SK-N-SH (cell line): ENCODE measurements at regions not wholly inside any gene's neighbourhood (a gene's known extent, or its start where the extent isn't known, plus 50 kb on each side); places are given as distances from the start of the nearest gene placed in this dataset.

Source experiments
- CTCF ChIA-PET: fragments of 300-600, 350-600 bp; formaldehyde crosslinking; extraction: SDS; loops from one replicate; lab custom pipeline; 2021; lab: Yijun Ruan, JAX
- POLR2A ChIA-PET: fragments of 350-600 bp; sonication (Branson Sonifier 250); formaldehyde crosslinking; extraction: SDS; loops from one replicate; lab custom pipeline; 2020; ENCODE audit warnings: antibody characterized with exemption, inconsistent platforms; lab: Yijun Ruan, JAX
- DNase-seq: peaks from one replicate; pipeline ENCODE4 v3.0.0; 2012
- H2AFZ ChIP-seq: fragments of 200-600 bp; sonication (generic); 2 replicates; pipeline ENCODE4 v1.8.1; 2016; ENCODE audit warnings: antibody characterized with exemption, mild to moderate bottlenecking, low read depth
- H3F3A ChIP-seq: fragments of 200-600 bp; sonication (generic); replicated peaks from 2 replicates; pipeline ENCODE3; 2016; ENCODE audit warnings: antibody characterized with exemption, mild to moderate bottlenecking; ENCODE audit not compliant: insufficient read depth
- H3K27ac ChIP-seq, 2 experiments: fragments of 200-500 bp in 1 of 2; fragments of 200-600 bp in 1 of 2; sonication (Bioruptor generic) in 1 of 2; sonication (generic), shearing (Covaris generic) in 1 of 2; 2 replicates each; pipeline versions ENCODE4 v1.5.1 to v1.6.1; 2014 to 2016; ENCODE audit warnings: low read depth in 2 of 2, inconsistent platforms in 1 of 2, low read length in 1 of 2, mild to moderate bottlenecking in 1 of 2, mixed read lengths in 1 of 2
- H3K27me3 ChIP-seq: fragments of 200-600 bp; sonication (generic), shearing (Covaris generic); 2 replicates; pipeline ENCODE4 v1.6.1; 2016; ENCODE audit warnings: mixed run types; ENCODE audit not compliant: insufficient read depth
- H3K36me3 ChIP-seq, 2 experiments: fragments of 200-500 bp in 1 of 2; fragments of 200-600 bp in 1 of 2; sonication (Bioruptor generic) in 1 of 2; sonication (generic) in 1 of 2; replicated peaks in 1 of 2; 2 replicates each; pipeline versions ENCODE3 to v1.5.1; 2014 to 2016; ENCODE audit warnings: low read length in 1 of 2, mild to moderate bottlenecking in 1 of 2; ENCODE audit not compliant: insufficient read depth in 2 of 2, control insufficient read depth in 1 of 2
- H3K4me1 ChIP-seq, 2 experiments: fragments of 200-500 bp in 1 of 2; fragments of 200-600 bp in 1 of 2; sonication (Bioruptor generic) in 1 of 2; sonication (generic), shearing (Covaris generic) in 1 of 2; 2 replicates each; pipeline versions ENCODE4 v1.5.1 to v1.6.1; 2014 to 2016; ENCODE audit warnings: low read depth in 1 of 2, low read length in 1 of 2, mixed run types in 1 of 2; ENCODE audit not compliant: insufficient read depth in 2 of 2, control insufficient read depth in 1 of 2
- H3K4me2 ChIP-seq: fragments of 200-600 bp; sonication (generic), shearing (Covaris generic); 2 replicates; pipeline ENCODE4 v1.6.1; 2017; ENCODE audit warnings: mixed run types
- H3K4me3 ChIP-seq, 2 experiments: fragments of 200-500 bp in 1 of 2; fragments of 200-600 bp in 1 of 2; sonication (Bioruptor generic) in 1 of 2; sonication (generic), shearing (Covaris generic) in 1 of 2; 2 replicates each; pipeline versions ENCODE4 v1.5.1 to v1.8.1; 2014 to 2016; ENCODE audit warnings: low read depth in 2 of 2, inconsistent platforms in 1 of 2, low read length in 1 of 2, mild to moderate bottlenecking in 1 of 2, mixed read lengths in 1 of 2, moderate library complexity in 1 of 2
- H3K79me2 ChIP-seq: fragments of 200-600 bp; sonication (generic); 2 replicates; pipeline ENCODE4 v1.8.1; 2017; ENCODE audit warnings: mild to moderate bottlenecking; ENCODE audit not compliant: insufficient read depth
- H3K9ac ChIP-seq: fragments of 200-600 bp; sonication (generic); 2 replicates; pipeline ENCODE4 v1.6.1; 2017; ENCODE audit warnings: mixed run types
- H3K9me2 ChIP-seq: fragments of 200-600 bp; sonication (generic); 2 replicates; pipeline ENCODE4 v1.6.1; 2017; ENCODE audit warnings: mixed run types
- H3K9me3 ChIP-seq: fragments of 200-600 bp; sonication (generic); 2 replicates; pipeline ENCODE4 v1.6.1; 2017; ENCODE audit warnings: mixed run types, mild to moderate bottlenecking, moderate library complexity
- H4K20me1 ChIP-seq: fragments of 200-600 bp; sonication (generic); 2 replicates; pipeline ENCODE4 v1.6.1; 2017; ENCODE audit warnings: mild to moderate bottlenecking, mixed run types; ENCODE audit not compliant: insufficient read depth
- CHD2 ChIP-seq: fragments of 150-350 bp; IDR thresholded peaks from 2 replicates; pipeline ENCODE4 v1.6.1; 2018; ENCODE audit warnings: low read length; ENCODE audit not compliant: partially characterized antibody
- ELF1 ChIP-seq: IDR thresholded peaks from 2 replicates; pipeline ENCODE4 v1.4.0; 2012
- FOSL2 ChIP-seq: IDR thresholded peaks from 2 replicates; pipeline ENCODE4 v1.4.0; 2012; ENCODE audit warnings: low read depth, mild to moderate bottlenecking, moderate library complexity, borderline replicate concordance
- FOXJ3 ChIP-seq: sonication (generic); formaldehyde crosslinking; IDR thresholded peaks from 2 replicates; pipeline ENCODE4 v1.5.1; 2020; ENCODE audit warnings: mild to moderate bottlenecking, missing genetic modification reagents
- GATA2 ChIP-seq: sonication (generic); formaldehyde crosslinking; IDR thresholded peaks from 2 replicates; pipeline ENCODE4 v1.5.0; 2020; ENCODE audit warnings: mild to moderate bottlenecking, missing genetic modification reagents
- IRF3 ChIP-seq: fragments of 150-350 bp; IDR thresholded peaks from 2 replicates; pipeline ENCODE4 v1.6.1; 2016; ENCODE audit warnings: mild to moderate bottlenecking, low read depth, low read length
- JUND ChIP-seq: IDR thresholded peaks from 2 replicates; pipeline ENCODE4 v1.4.0; 2012
- MAX ChIP-seq: IDR thresholded peaks from 2 replicates; pipeline ENCODE4 v1.4.0; 2012; ENCODE audit warnings: low read depth
- MEF2A ChIP-seq: IDR thresholded peaks from 2 replicates; pipeline ENCODE4 v1.4.0; 2012; ENCODE audit warnings: low read depth, borderline replicate concordance
- NRF1 ChIP-seq: IDR thresholded peaks from 2 replicates; pipeline ENCODE4 v1.6.1; 2012; ENCODE audit warnings: low read depth, mild to moderate bottlenecking, low read length
- RFX5 ChIP-seq: IDR thresholded peaks from 2 replicates; pipeline ENCODE4 v1.6.1; 2012; ENCODE audit warnings: mild to moderate bottlenecking, improper control_type of control experiment, low read length
- RXRA ChIP-seq: IDR thresholded peaks from 2 replicates; pipeline ENCODE4 v1.4.0; 2012; ENCODE audit warnings: low read depth, mild to moderate bottlenecking, borderline replicate concordance
- SMC3 ChIP-seq: IDR thresholded peaks from 2 replicates; pipeline ENCODE4 v1.6.1; 2012; ENCODE audit warnings: low read depth, low read length, improper control_type of control experiment
- TCF12 ChIP-seq: IDR thresholded peaks from 2 replicates; pipeline ENCODE4 v1.4.0; 2012
- TEAD4 ChIP-seq: IDR thresholded peaks from 2 replicates; pipeline ENCODE4 v1.4.0; 2012; ENCODE audit warnings: mild to moderate bottlenecking, borderline replicate concordance; ENCODE audit not compliant: insufficient read depth
- YY1 ChIP-seq: IDR thresholded peaks from 2 replicates; pipeline ENCODE4 v1.4.0; 2012; ENCODE audit warnings: low read depth, mild to moderate bottlenecking
- WGBS: methylation state at CpG from one replicate; pipeline ENCODE4 v1.1.6; 2017; ENCODE audit warnings: low lambda C conversion rate; 5-methylcytosine and 5-hydroxymethylcytosine counted together
- TF ChIP-seq, protein P1 (sequence below): IDR thresholded peaks from 2 replicates; pipeline ENCODE4 v1.4.0; 2012; ENCODE audit warnings: low read depth, borderline replicate concordance
- TF ChIP-seq, protein P2 (sequence below): IDR thresholded peaks from 2 replicates; pipeline ENCODE4 v1.6.1; 2012; ENCODE audit warnings: mild to moderate bottlenecking, low read depth, low read length, moderate library complexity
- TF ChIP-seq, protein P3 (sequence below): fragments of 150-350 bp; IDR thresholded peaks from 2 replicates; pipeline ENCODE4 v1.6.1; 2017; ENCODE audit warnings: antibody characterized with exemption, low read length, low read depth, borderline replicate concordance

DNA sequence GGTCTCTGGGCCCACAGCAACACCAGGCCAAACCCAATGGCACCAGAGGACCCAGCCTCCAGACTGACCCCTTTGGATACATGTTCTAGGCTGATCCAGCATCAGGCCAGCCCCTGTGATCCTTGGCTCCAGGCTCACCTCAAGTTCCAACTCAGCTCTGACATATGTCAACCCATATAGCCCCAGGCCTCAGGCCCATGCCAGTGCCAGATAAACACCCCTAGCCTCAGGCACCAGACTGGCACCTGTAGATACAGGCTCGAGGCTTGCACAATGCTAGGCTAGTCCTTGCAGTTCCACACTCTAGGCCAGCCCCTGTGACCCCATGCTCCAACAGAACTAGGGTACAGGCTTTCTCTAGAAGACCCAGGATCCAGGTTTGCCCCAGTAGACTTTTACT lies 287.5 kb downstream of the KCNC2 start (continued):
- TF ChIP-seq MEF2A (no peak), TEAD4 (no peak), SMC3 (no peak), FOSL2 (no peak), JUND (no peak), RXRA (no peak)
- TF ChIP-seq, protein P1, sequence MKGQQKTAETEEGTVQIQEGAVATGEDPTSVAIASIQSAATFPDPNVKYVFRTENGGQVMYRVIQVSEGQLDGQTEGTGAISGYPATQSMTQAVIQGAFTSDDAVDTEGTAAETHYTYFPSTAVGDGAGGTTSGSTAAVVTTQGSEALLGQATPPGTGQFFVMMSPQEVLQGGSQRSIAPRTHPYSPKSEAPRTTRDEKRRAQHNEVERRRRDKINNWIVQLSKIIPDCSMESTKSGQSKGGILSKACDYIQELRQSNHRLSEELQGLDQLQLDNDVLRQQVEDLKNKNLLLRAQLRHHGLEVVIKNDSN, result no peak
- TF ChIP-seq, protein P2, sequence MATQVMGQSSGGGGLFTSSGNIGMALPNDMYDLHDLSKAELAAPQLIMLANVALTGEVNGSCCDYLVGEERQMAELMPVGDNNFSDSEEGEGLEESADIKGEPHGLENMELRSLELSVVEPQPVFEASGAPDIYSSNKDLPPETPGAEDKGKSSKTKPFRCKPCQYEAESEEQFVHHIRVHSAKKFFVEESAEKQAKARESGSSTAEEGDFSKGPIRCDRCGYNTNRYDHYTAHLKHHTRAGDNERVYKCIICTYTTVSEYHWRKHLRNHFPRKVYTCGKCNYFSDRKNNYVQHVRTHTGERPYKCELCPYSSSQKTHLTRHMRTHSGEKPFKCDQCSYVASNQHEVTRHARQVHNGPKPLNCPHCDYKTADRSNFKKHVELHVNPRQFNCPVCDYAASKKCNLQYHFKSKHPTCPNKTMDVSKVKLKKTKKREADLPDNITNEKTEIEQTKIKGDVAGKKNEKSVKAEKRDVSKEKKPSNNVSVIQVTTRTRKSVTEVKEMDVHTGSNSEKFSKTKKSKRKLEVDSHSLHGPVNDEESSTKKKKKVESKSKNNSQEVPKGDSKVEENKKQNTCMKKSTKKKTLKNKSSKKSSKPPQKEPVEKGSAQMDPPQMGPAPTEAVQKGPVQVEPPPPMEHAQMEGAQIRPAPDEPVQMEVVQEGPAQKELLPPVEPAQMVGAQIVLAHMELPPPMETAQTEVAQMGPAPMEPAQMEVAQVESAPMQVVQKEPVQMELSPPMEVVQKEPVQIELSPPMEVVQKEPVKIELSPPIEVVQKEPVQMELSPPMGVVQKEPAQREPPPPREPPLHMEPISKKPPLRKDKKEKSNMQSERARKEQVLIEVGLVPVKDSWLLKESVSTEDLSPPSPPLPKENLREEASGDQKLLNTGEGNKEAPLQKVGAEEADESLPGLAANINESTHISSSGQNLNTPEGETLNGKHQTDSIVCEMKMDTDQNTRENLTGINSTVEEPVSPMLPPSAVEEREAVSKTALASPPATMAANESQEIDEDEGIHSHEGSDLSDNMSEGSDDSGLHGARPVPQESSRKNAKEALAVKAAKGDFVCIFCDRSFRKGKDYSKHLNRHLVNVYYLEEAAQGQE, result no peak

- Histone ChIP-seq H3K9ac (no peak overlapping the region), H3K4me2 (no peak overlapping the region), H3K27ac (no peak overlapping the region), H3K79me2 (no peaks in the 10 kb centered on the region), H2AFZ (no peak overlapping the region), H4K20me1 (no peaks in the 10 kb centered on the region), H3K4me3 (no peak overlapping the region), H3K36me3 (no peaks in the 10 kb centered on the region), H3K27me3 (no peaks in the 10 kb centered on the region), H3K4me1 (no peaks in the 10 kb centered on the region), H3K9me3 (no peaks in the 10 kb centered on the region), H3F3A (no peaks in the 10 kb centered on the region), H3K9me2 (no peaks in the 10 kb centered on the region)
- ChIA-PET CTCF (no interaction called here), POLR2A (no interaction called here)
- DNase-seq, result no peak
- 0% methylated on average over 1 of the region's 1 CpG for WGBS
- no peak for TF ChIP-seq MEF2A
- no peak for TF ChIP-seq MAX
- TF ChIP-seq ELF1, result no peak
- TF ChIP-seq SMC3, result no peak
- no peak for TF ChIP-seq GATA2 (CRISPR knock-in tag)
- TF ChIP-seq, protein P3, sequence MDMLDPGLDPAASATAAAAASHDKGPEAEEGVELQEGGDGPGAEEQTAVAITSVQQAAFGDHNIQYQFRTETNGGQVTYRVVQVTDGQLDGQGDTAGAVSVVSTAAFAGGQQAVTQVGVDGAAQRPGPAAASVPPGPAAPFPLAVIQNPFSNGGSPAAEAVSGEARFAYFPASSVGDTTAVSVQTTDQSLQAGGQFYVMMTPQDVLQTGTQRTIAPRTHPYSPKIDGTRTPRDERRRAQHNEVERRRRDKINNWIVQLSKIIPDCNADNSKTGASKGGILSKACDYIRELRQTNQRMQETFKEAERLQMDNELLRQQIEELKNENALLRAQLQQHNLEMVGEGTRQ, result no peak
- TF ChIP-seq RFX5, result no peak
- no peak for TF ChIP-seq CHD2
- TF ChIP-seq, protein P2, result no peak
- no peak for TF ChIP-seq YY1
- TF ChIP-seq TCF12, result no peak
- no peak for TF ChIP-seq IRF3
- TF ChIP-seq FOXJ3, result no peak
- TF ChIP-seq NRF1, result no peak
- no peak for TF ChIP-seq JUND
- TF ChIP-seq RXRA, result no peak
- TF ChIP-seq FOSL2, result no peak
These were observed 287.0 kb downstream of the KCNC2 start for GRCh38 chr12:74922642-74923041.
